Mesenchymal stem cell (in vitro differentiated cells and primary cell): ENCODE measurements at regions not wholly inside any gene's neighbourhood (a gene's known extent, or its start where the extent isn't known, plus 50 kb on each side); places are given as distances from the start of the nearest gene placed in this dataset.
"Not testable (repeated sequence)": the region's sequence is repeated elsewhere in the genome, so short reads cannot be mapped to it uniquely, and the experiment has no call there.

Source experiments
- DNase-seq: peaks from one replicate; pipeline ENCODE4 v3.0.0-alpha.2; 2013
- H2AFZ ChIP-seq: one replicate; pipeline ENCODE4 v1.6.1; 2013; ENCODE audit warnings: low read depth, mild to moderate bottlenecking, control low read depth, inconsistent platforms, low read length, moderate library complexity
- H2AK5ac ChIP-seq: 2 replicates; pipeline ENCODE4 v1.6.1; 2013; ENCODE audit warnings: low read length, moderate library complexity, mild to moderate bottlenecking, inconsistent platforms; ENCODE audit not compliant: severe bottlenecking
- H2BK120ac ChIP-seq: one replicate; pipeline ENCODE4 v1.6.1; 2013; ENCODE audit warnings: low read depth, mild to moderate bottlenecking, inconsistent platforms, low read length, moderate library complexity
- H2BK12ac ChIP-seq, 2 experiments: one replicate each; pipeline ENCODE4 v1.6.1; 2013; ENCODE audit warnings: inconsistent platforms in 2 of 2, low read length in 2 of 2, mild to moderate bottlenecking in 2 of 2, moderate library complexity in 2 of 2, control low read depth in 1 of 2
- H2BK15ac ChIP-seq: one replicate; pipeline ENCODE4 v1.6.1; 2013; ENCODE audit warnings: mild to moderate bottlenecking, low read depth, inconsistent platforms; ENCODE audit not compliant: poor library complexity, severe bottlenecking
- H2BK5ac ChIP-seq: 2 replicates; pipeline ENCODE4 v1.6.1; 2013; ENCODE audit warnings: low read depth, mild to moderate bottlenecking, low read length, control low read depth, inconsistent platforms; ENCODE audit not compliant: poor library complexity, severe bottlenecking
- H3K14ac ChIP-seq, 2 experiments: one replicate each; pipeline ENCODE4 v1.6.1; 2013; ENCODE audit warnings: inconsistent platforms in 2 of 2, low read length in 2 of 2, control low read depth in 1 of 2, mild to moderate bottlenecking in 1 of 2, moderate library complexity in 1 of 2
- H3K18ac ChIP-seq, 2 experiments: one replicate each; pipeline ENCODE4 v1.6.1; 2013; ENCODE audit warnings: inconsistent platforms in 2 of 2, low read length in 2 of 2, control low read depth in 1 of 2, low read depth in 1 of 2, mild to moderate bottlenecking in 1 of 2
- H3K23ac ChIP-seq, 2 experiments: one replicate each; pipeline ENCODE4 v1.6.1; 2013; ENCODE audit warnings: inconsistent platforms in 2 of 2, low read length in 2 of 2, mild to moderate bottlenecking in 2 of 2, moderate library complexity in 2 of 2, control low read depth in 1 of 2
- H3K27ac ChIP-seq: 2 replicates; pipeline ENCODE4 v1.5.1; 2013; ENCODE audit warnings: mild to moderate bottlenecking, moderate library complexity, low read length, control low read depth, inconsistent platforms; ENCODE audit not compliant: poor library complexity, severe bottlenecking
- H3K27me3 ChIP-seq, 2 experiments: 2 replicates each; pipeline versions ENCODE4 v1.6.1 to v1.7.0; 2013; ENCODE audit warnings: low read length in 2 of 2, mild to moderate bottlenecking in 2 of 2, moderate library complexity in 2 of 2, control low read depth in 1 of 2, inconsistent platforms in 1 of 2; ENCODE audit not compliant: control insufficient read depth in 1 of 2, insufficient read depth in 1 of 2
- H3K36me3 ChIP-seq, 2 experiments: 2 replicates each; pipeline versions ENCODE4 v1.6.1 to v1.7.0; 2013; ENCODE audit warnings: low read length in 2 of 2, control low read depth in 1 of 2, inconsistent platforms in 1 of 2, low read depth in 1 of 2, mild to moderate bottlenecking in 1 of 2; ENCODE audit not compliant: insufficient read depth in 2 of 2, control insufficient read depth in 1 of 2
- H3K4ac ChIP-seq, 2 experiments: one replicate each; pipeline ENCODE4 v1.6.1; 2013; ENCODE audit warnings: inconsistent platforms in 2 of 2, low read length in 2 of 2, mild to moderate bottlenecking in 2 of 2, moderate library complexity in 2 of 2, control low read depth in 1 of 2, low read depth in 1 of 2
- H3K4me1 ChIP-seq: 2 replicates; pipeline ENCODE4 v1.6.1; 2013; ENCODE audit warnings: low read depth, low read length, control low read depth; ENCODE audit not compliant: control insufficient read depth, insufficient read depth
- H3K4me2 ChIP-seq: 2 replicates; pipeline ENCODE4 v1.6.1; 2013; ENCODE audit warnings: low read length, mild to moderate bottlenecking, inconsistent platforms; ENCODE audit not compliant: poor library complexity, severe bottlenecking
- H3K4me3 ChIP-seq, 2 experiments: 2 replicates each; pipeline versions ENCODE4 v1.5.1 to v1.7.0; 2013; ENCODE audit warnings: low read length in 2 of 2, mild to moderate bottlenecking in 2 of 2, control low read depth in 1 of 2, low read depth in 1 of 2; ENCODE audit not compliant: insufficient read depth in 1 of 2
- H3K79me1 ChIP-seq: replicated peaks from 2 replicates; pipeline ENCODE4 v1.6.1; 2013; ENCODE audit warnings: mild to moderate bottlenecking, control low read depth, low read length, inconsistent platforms; ENCODE audit not compliant: poor library complexity, severe bottlenecking
- H3K9ac ChIP-seq: 2 replicates; pipeline ENCODE4 v1.7.0; 2013; ENCODE audit warnings: mild to moderate bottlenecking, low read length, moderate library complexity
- H3K9me3 ChIP-seq: 2 replicates; pipeline ENCODE4 v1.7.0; 2013; ENCODE audit warnings: mild to moderate bottlenecking, low read length; ENCODE audit not compliant: control insufficient read depth
- H4K8ac ChIP-seq: one replicate; pipeline ENCODE4 v1.6.1; 2013; ENCODE audit warnings: inconsistent platforms, mild to moderate bottlenecking, low read length, moderate library complexity
- H4K91ac ChIP-seq: one replicate; pipeline ENCODE4 v1.6.1; 2013; ENCODE audit warnings: mild to moderate bottlenecking, low read length, inconsistent platforms
- WGBS: methylation state at CpG from one replicate; pipeline ENCODE4 v1.1.7; 2013; ENCODE audit warnings: mixed read lengths; 5-methylcytosine and 5-hydroxymethylcytosine counted together

GRCh38 chr4:103948244-103949018 is 228.6 kb upstream of the TACR3 start:
- 50% methylated on average over 2 of the region's 3 CpGs for whole genome bisulfite sequencing
- H3K79me1 ChIP-seq, result no peaks in the 10 kb centered on the region
- no peak overlapping the region for H4K8ac ChIP-seq
- H3K23ac ChIP-seq, result no peak overlapping the region
- H2BK120ac ChIP-seq, result no peak overlapping the region
- H3K27ac ChIP-seq, result no peak overlapping the region
- H2AFZ ChIP-seq, result no peak overlapping the region
- H3K18ac ChIP-seq, result no peak overlapping the region
- H2AK5ac ChIP-seq, result no peak overlapping the region
- H3K14ac ChIP-seq, result no peak overlapping the region
- no peak overlapping the region for H2BK15ac ChIP-seq
- no peaks in the 10 kb centered on the region for H3K36me3 ChIP-seq
- H3K9ac ChIP-seq, result no peak overlapping the region
- H2BK5ac ChIP-seq, result no peak overlapping the region
- no peak overlapping the region for H3K4me3 ChIP-seq
- H3K4me1 ChIP-seq, result no peaks in the 10 kb centered on the region
- DNase-seq, result no peak
- peaks cover 16% of the 10 kb centered on the region for H3K9me3 ChIP-seq
- no peak overlapping the region for H4K91ac ChIP-seq
- H3K4ac ChIP-seq, result no peak overlapping the region
- H3K27me3 ChIP-seq, result no peaks in the 10 kb centered on the region
- H3K4me2 ChIP-seq, result no peak overlapping the region
- no peak overlapping the region for H2BK12ac ChIP-seq

DNA sequence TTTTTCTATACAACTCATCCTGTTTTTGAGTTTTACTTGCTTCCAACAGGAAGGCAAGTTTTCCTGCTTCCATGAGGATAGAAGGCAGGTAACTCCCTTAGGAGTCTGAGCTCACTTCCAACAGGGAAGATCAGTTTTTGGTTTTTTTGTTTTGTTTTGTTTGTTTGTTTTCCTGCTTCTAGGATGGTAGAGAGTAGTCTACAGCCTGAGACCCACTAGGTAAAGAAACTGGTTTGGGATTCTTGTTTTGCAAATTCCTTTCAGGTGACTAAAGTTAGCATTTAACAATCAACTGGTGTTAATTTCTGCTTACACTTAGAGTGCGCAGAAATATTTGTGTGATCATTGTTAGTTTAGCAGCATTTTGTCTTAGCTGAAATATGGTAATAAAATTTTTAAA is 227.8 kb upstream of the TACR3 start:
- H3K4me1 ChIP-seq, result no peaks in the 10 kb centered on the region
- H3K14ac ChIP-seq, result no peak overlapping the region
- no peaks in the 10 kb centered on the region for H3K27me3 ChIP-seq
- H2BK120ac ChIP-seq, result no peak overlapping the region
- no peak overlapping the region for H3K4ac ChIP-seq
- no peaks in the 10 kb centered on the region for H3K36me3 ChIP-seq
- no peak overlapping the region for H4K91ac ChIP-seq
- no peak overlapping the region for H2AFZ ChIP-seq
- no peak overlapping the region for H3K4me3 ChIP-seq
- H2BK15ac ChIP-seq, result no peak overlapping the region
- H3K27ac ChIP-seq, result no peak overlapping the region
- no peak overlapping the region for H4K8ac ChIP-seq
- no peak overlapping the region for H3K23ac ChIP-seq
- no peak for DNase-seq
- 67% methylated on average over 1 of the region's 1 CpG for WGBS
- no peak overlapping the region for H2AK5ac ChIP-seq
- no peak overlapping the region for H3K18ac ChIP-seq
- H2BK5ac ChIP-seq, result no peak overlapping the region
- no peak overlapping the region for H3K4me2 ChIP-seq
- no peaks in the 10 kb centered on the region for H3K79me1 ChIP-seq
- peaks cover 11% of the 10 kb centered on the region for H3K9me3 ChIP-seq
- H3K9ac ChIP-seq, result no peak overlapping the region
- H2BK12ac ChIP-seq, result no peak overlapping the region

- H2BK120ac ChIP-seq, H2AK5ac ChIP-seq, DNase-seq, H2BK12ac ChIP-seq, H3K4me1 ChIP-seq, H3K27me3 ChIP-seq, H3K79me1 ChIP-seq, H3K9ac ChIP-seq, H2BK15ac ChIP-seq, H3K18ac ChIP-seq, H4K8ac ChIP-seq, H2BK5ac ChIP-seq, H3K14ac ChIP-seq, H3K4me2 ChIP-seq, H3K4ac ChIP-seq, H3K27ac ChIP-seq, H3K9me3 ChIP-seq, H2AFZ ChIP-seq, H3K36me3 ChIP-seq, H4K91ac ChIP-seq, H3K23ac ChIP-seq, H3K4me3 ChIP-seq: not testable (repeated sequence)
- 61% methylated on average over 3 of the region's 3 CpGs for WGBS
These were observed 227.0 kb upstream of the TACR3 start for GRCh38 chr4:103946621-103947268.

DNA sequence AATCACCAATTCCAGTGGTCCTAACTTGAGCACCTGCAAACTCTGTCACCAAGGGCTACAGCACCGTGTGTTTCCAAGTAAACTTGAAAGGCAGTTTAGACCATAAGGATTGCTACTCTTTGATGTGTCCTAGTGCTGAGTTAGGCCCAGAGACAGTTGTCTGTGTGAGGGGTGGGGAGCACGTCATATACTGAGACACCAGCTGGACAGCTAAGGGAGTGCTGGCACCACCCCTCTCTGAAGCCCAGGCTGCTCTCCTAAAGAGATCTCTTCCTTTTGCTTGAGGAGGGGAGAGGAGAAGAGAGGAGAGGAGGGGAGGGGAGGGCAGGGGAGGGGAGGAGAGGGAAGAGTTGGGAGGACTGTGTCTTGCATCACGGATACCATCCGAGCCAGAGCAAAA is 218.7 kb upstream of the TACR3 start:
- Histone ChIP-seq H3K4me2 (no peak overlapping the region), H3K27me3 (peaks cover 3 to 6% of the 10 kb centered on the region in 2 experiments), H4K91ac (no peak overlapping the region), H3K9ac (no peak overlapping the region), H3K79me1 (no peaks in the 10 kb centered on the region), H3K14ac (no peak overlapping the region), H3K18ac (no peak overlapping the region), H2BK120ac (no peak overlapping the region), H4K8ac (no peak overlapping the region), H2BK5ac (no peak overlapping the region), H2BK12ac (no peak overlapping the region), H3K23ac (no peak overlapping the region), H3K27ac (no peak overlapping the region), H3K4ac (no peak overlapping the region), H3K4me3 (no peak overlapping the region), H3K9me3 (no peaks in the 10 kb centered on the region), H2BK15ac (no peak overlapping the region), H3K4me1 (no peaks in the 10 kb centered on the region), H3K36me3 (no peaks in the 10 kb centered on the region), H2AK5ac (no peak overlapping the region), H2AFZ (no peak overlapping the region)
- 90% methylated on average over 2 of the region's 4 CpGs for WGBS
- no peak for DNase-seq
